OCI-M1 (cell line): ENCODE measurements at regions not wholly inside any gene's neighbourhood (a gene's known extent, or its start where the extent isn't known, plus 50 kb on each side); places are given as distances from the start of the nearest gene placed in this dataset.
"Not testable (repeated sequence)": the region's sequence is repeated elsewhere in the genome, so short reads cannot be mapped to it uniquely, and the experiment has no call there.

ENCODE experiments used
- DNase-seq: peaks from one replicate; lab custom pipeline; 2025; lab: John Stamatoyannopoulos, UW

DNA sequence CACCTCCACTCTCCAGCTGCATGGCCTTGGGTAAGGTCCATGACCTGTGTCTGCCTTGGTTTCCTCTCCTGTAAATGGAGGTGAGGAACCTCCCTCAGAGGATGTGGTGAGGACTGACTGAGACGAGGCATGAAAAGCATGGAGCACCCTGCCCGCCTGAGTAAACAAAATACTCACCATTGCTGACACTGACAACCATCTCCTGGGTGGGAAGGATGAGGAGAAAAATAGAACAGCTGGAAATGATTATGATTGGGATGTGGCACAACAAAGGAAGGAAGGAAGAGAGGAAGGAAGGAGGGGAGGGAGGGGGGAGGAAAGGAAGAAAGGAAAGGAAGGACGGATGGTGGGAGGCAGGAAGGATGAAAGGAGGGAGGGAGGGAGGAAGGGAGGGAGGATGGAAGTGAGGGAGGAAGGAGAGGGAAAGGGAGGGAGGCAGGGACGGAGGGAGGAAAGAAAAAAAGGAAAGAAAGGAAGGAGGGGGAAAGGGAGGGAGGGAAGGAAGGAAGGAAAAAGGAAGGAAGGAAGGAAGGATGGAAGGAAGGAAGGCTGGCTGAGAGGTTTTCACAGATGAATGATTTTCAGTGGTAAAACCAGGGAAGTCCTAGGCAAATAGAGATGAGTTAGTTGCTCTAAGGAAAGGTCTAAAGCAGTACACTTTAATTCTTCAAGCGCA is 276.5 kb upstream of the XYLT1 start:
- DNase-seq: no peak

DNA sequence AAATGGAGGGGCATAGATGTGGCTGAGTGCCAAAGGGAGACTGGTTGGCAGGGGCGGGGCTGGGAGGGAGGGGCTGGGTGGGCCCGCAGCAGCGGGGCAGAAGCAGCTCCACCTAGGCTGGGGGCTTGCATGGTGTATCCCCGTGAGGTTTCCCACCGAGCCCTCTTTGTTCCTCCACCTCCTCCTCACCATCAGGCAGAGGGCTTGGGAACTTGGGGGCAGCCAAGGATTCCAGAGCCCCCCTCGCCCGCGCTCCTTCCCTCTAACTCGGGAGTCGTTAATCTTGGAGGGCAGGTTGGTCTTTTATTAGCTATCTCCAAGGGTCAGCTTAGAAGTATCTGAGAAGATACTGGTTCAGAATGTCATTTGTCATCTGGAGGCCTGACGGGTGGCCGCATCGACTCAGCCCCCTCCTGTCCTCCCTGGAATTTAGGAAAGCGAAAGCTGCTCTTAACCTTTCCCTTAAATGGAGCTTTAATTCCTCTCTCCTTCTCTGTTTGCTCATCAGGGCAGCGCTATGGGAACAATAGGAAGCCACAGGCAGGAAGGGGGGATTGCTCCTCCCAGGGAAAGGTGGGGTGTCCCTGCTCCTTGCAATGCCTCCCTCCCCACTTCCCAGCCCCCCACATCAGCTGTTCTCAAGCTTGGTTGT is 274.3 kb upstream of the XYLT1 start:
- DNase-seq: no peak

DNA sequence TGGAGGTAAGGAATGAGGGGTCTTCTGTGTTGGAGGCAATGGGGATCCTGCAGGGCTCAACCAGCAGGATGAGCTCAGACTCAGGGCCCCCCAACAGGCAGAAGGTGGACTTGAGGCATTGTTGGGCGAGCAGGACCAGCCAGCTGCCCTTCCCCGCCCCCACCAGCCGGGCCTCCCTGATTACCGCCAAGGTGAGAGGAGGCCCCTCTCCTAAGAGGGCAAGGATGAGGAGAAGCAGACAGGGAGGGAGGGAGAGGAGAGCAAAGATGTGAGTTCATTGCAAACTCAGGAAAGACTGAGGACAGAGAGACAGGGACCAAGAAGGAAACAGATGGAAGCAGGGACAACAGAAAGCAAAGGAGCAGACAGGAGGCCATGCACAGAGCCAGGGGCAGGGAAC is 272.8 kb upstream of the XYLT1 start:
- DNase-seq: no peak

GRCh38 chr16:17743158-17743557 is 272.4 kb upstream of the XYLT1 start:
- no peak for DNase-seq

GRCh38 chr16:17735099-17735498 is 264.3 kb upstream of the XYLT1 start:
- DNase-seq: not testable (repeated sequence)

GRCh38 chr16:17729820-17730219 is 259.1 kb upstream of the XYLT1 start:
- DNase-seq: no peak

GRCh38 chr16:17728196-17728595 is 257.4 kb upstream of the XYLT1 start:
- DNase-seq: no peak

GRCh38 chr16:17724242-17724898 is 253.6 kb upstream of the XYLT1 start:
- no peak for DNase-seq

DNA sequence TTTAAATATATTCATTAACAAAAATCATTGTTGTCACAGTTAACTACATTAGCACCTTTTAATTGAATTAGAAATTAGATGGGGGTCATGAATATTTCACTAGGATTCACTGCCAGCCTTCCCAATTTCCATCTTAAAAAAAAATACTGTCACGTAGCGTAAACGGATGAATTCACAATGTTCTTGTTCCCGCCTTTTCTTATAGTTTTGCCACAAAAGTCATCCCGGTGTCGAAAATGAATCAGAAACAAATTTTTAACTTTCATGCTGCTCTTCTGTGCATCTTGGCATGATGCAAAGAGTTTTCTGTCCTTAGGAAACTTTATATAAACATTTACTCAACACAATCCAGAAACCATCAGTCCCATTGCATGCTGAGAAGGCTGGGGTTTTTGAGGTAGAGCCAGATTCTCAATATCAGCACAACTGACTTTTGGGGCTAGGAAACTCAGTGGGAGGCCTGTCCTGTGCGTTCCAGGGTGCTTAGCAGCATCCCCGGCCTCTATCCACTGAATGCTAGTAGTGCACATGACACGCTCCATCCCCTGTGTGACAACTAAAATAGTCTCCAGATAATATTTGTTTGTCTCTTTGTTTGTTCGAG is 252.9 kb upstream of the XYLT1 start:
- no peak for DNase-seq

DNA sequence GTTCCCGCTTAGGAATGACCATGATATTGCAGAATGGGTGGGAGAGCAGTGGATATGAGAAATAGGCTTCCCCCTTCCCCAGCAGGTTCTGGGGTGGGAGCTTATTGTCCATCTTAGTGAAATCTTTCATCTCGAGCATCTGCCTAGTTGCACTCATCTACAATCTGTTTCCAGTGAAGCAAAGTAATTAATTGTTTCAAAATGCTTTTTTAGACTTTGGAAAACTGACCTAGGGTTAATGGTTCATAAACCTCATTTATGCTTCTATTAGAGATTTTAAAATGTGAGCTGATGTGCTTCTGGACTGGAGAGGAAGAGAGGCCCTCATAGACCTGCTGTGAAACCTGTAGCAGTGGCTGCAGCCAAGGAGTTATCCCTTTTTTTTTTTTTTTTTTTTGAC is 247.7 kb upstream of the XYLT1 start:
- DNase-seq: no peak

DNA sequence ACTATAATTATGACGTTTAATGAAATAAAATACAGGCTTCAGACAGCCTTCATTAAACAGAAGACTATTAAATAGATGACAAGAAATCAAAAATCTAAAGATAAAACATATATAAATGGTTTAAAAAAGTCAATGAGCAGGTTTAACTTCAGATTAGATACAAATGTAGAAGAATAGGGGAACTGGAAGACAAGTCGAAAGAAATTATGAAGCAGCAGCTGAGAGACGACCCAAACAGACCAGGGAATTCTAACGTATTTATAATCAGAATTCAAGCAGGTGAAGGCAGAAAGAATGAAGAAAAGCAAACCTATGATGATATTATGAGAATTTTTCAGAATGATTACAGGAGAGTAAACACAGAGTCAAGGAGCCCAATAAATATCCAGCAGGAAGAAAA is 235.1 kb upstream of the XYLT1 start:
- no peak for DNase-seq

DNA sequence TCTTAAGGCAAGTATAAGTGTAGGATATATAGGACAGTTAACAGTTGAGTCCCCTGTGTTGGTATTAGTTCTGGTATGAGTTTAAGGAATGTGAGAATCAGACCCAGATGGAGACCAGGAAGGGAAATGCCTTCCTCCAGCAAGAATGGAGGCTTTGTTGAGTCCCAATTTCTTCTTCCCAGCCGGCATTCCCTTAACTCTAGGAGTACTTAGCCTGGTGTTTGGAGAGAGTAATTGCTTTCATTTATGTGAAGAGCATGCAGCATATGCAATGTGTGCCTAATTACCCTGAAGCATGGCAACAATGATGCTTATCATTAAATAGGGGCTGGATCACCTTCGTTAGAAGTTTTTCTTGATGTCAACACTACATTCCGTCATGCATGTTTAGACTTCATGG is 225.9 kb upstream of the XYLT1 start:
- DNase-seq: no peak

DNA sequence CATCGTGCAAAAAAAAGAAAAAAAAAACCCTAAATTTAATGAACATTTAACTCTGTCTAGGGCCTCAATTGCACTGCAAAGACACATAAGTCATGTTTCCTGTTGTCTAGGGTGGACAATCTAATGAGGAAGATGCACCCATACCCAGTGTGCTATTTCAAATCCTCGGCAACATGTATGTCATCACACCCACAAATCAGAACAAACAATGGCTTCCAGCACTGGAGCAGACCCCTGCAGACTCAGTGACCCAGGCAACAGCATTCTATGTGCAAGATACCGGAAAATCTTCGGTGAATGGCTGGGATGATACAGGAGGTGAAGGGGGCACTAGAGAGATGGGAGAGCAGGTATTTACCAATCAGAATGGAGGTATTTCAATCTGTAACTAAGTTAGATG is 221.7 kb upstream of the XYLT1 start:
- DNase-seq: no peak

GRCh38 chr16:17691899-17692176 is 221.1 kb upstream of the XYLT1 start:
- no peak for DNase-seq

DNA sequence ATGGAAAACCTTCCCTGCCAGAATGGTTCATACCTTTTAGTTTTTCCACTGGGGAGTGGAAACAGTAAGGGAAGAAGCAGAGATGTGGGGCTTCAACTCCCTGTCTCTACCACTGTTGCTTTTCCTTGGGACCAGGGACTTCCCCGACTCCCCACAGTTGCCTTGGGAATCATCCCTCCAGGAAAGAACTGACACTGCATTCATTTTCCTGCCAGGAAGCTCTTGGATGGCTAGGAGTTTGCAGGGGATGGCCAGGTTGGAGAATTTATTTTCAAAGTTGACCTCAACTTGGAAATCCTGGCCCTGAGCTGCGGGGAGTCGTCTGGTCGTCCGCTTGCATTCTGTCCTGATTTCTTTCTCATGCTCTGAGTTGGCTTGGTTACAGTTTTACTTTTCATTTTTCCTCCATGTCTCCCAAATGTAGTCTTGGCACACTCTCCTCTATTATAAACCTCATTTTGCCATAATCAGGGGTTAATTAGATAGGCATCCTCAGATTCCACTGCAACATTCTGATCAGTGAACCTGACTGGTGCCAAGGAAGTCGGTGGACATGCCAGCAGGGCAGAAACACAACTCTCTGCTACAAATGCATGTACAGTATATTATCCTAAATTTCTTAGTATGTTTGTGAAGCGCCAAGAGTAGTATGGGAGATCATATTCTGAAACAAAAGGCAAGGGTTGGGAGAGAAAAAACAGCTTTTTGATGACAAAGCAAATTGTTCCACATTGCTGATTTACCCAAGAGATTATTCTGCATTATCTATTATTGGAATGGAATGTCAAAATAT is 220.5 kb upstream of the XYLT1 start:
- no peak for DNase-seq

- no peak for DNase-seq
Measured at GRCh38 chr16:17685447-17685846, 214.7 kb upstream of the XYLT1 start.

- no peak for DNase-seq
Measured at GRCh38 chr16:17683281-17683680, 212.5 kb upstream of the XYLT1 start.

DNA sequence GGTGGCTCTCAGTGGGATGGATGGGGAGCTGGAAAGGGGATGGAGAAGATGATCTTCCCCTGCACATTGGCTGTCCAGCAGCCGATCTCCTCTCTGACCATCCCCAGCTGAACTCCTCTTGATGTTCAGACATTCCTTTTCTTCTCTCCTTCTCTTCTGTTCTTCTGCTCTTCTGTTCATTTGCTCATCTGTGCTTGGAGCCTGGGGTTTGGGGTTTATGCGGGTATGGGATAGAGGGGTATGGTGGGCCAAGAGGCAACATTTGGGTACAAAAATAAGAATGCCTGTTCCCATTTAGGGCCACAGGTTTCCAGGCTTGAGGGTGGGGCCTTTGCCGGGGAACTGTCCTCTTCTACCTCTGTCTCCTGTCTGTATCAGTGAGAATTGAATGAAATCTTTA is 205.4 kb upstream of the XYLT1 start:
- no peak for DNase-seq

GRCh38 chr16:17668386-17668785 is 197.6 kb upstream of the XYLT1 start:
- no peak for DNase-seq

DNA sequence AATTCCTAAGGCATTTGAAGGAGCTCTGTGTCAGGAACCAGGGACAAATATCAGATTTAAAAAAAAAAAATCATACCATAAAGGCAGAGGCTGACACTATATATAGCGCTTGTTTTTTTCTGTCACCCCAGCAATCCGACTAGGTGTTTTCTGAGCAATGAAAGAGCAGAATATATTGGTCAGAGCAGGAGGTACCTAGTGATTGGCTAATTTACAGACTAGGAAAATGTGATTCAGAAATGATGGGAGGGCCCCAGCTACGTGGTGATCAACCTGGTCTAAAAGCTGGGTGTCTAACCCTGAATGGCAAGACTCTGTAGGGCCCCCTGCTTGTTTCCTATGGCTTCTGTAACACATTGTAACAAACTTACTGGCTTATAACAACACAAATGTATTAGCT is 195.5 kb upstream of the XYLT1 start:
- no peak for DNase-seq

- no peak for DNase-seq
Measured at GRCh38 chr16:17658881-17659280, 188.1 kb upstream of the XYLT1 start.

DNA sequence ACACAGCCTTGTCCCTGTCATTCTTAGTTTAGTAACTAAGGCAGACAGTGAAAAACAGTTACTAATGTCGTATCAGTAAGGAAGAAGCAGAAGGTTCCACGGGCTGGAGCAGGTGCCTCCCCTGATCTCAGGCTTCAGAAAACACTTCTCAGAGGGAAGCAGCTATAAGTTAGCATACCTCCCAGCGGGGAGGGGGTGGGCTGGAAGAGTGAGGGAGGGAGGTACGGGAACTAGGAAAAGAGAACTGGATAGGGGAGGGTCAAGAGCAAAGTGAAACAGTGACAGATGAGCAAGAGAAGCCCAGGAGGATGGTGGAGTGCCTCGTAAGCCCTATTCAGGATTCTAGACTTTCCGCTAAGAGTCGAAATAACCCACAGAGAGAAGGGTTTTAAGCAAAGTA is 186.3 kb upstream of the XYLT1 start:
- no peak for DNase-seq

GRCh38 chr16:17654571-17654970 is 183.8 kb upstream of the XYLT1 start:
- no peak for DNase-seq
